AG09319 (cell line): ENCODE measurements at regions not wholly inside any gene's neighbourhood (a gene's known extent, or its start where the extent isn't known, plus 50 kb on each side); places are given as distances from the start of the nearest gene placed in this dataset.

Experiments
- DNase-seq: peaks from one replicate; pipeline ENCODE4 v3.0.0-alpha.2; 2010; ENCODE audit warnings: low read depth; ENCODE audit errors: extremely low read depth
- TF ChIP-seq, protein P1 (sequence below): IDR thresholded peaks from 2 replicates; pipeline ENCODE4 v1.5.1; 2011; ENCODE audit warnings: low read depth, mild to moderate bottlenecking, inconsistent platforms, low read length, moderate library complexity

DNA sequence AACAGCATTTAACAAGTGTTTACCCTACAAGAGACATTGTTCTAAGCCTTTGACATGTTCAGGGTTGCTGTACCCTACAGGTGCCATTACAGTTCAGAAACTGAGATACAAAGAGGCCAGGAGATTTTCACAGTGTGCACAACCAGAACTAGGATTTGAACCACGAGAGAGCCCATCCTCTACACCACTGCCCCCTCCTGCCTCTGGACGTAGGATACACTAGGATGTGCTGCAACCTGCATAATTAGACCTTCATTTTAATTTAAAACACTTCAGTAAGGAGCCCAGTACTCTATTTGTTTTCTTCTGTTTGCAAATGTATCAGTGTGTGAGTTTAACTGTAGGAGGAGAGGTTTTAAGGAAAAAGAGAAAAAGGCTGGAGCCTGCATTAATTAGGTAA is 123.1 kb upstream of the RARB start:
- TF ChIP-seq, protein P1, sequence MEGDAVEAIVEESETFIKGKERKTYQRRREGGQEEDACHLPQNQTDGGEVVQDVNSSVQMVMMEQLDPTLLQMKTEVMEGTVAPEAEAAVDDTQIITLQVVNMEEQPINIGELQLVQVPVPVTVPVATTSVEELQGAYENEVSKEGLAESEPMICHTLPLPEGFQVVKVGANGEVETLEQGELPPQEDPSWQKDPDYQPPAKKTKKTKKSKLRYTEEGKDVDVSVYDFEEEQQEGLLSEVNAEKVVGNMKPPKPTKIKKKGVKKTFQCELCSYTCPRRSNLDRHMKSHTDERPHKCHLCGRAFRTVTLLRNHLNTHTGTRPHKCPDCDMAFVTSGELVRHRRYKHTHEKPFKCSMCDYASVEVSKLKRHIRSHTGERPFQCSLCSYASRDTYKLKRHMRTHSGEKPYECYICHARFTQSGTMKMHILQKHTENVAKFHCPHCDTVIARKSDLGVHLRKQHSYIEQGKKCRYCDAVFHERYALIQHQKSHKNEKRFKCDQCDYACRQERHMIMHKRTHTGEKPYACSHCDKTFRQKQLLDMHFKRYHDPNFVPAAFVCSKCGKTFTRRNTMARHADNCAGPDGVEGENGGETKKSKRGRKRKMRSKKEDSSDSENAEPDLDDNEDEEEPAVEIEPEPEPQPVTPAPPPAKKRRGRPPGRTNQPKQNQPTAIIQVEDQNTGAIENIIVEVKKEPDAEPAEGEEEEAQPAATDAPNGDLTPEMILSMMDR = no peak
- no peak for DNase-seq

DNA sequence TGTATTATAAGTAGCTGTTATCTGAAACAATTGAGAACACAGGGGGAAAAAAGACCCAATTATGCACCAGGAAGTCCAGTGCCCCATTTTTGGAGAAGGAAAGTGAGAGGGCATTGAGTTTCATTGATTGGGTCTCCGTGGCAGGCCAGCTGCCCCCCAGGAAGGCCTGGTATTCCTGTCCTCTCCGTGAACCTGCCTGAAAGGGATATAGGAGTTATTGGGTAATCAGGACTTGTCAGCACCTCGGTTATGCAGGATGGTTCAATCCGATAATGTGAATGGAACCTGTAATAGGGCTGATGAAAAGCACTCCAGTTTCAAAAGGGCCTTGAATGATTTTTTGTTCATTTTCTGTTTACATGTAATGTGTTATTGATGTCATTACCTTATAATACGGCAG is 122.0 kb upstream of the RARB start:
- DNase-seq = no peak

DNA sequence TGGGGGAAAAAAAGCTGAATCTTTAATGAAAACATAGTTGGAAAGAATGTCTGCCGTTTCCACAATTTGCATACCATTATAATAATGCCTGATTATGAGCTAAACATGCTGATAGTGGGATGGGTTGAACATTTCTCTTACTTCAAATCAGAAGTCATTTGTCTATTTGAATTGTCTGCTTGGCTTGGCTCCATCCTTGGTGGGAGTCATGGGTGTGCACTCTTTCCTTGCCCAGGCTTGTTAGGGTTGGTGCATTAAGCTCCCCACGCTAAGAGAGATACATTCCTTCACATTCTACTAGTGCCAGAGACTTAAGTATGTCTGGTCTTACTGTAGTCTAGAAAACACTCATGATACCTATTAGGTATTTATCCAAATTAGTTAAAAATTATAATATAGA is 121.4 kb upstream of the RARB start:
- TF ChIP-seq, protein P1 = no peak
- no peak for DNase-seq

More for the DNA sequence above, 122.0 kb upstream of the RARB start:
- TF ChIP-seq, protein P1 = no peak

DNA sequence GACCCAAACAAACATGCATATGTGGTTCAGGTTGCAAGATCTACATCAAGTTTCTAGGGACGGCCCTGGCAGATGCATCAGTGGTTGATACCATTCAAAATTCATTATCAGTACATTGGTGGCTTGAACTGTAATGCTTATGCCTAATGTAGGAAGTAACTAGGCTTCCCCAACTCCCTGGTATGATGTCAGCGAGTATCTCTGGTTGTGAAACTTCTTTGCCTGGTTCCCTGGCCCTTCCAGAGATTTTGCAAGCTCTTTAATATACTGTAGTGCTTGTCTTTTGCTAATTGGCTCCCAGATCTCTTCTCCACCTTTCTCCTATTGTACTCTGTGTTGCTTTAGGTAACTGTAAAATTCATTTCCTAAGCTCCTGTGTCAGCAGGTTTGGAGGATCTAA is 114.8 kb upstream of the RARB start:
- TF ChIP-seq, protein P1 = no peak
- DNase-seq = no peak

DNA sequence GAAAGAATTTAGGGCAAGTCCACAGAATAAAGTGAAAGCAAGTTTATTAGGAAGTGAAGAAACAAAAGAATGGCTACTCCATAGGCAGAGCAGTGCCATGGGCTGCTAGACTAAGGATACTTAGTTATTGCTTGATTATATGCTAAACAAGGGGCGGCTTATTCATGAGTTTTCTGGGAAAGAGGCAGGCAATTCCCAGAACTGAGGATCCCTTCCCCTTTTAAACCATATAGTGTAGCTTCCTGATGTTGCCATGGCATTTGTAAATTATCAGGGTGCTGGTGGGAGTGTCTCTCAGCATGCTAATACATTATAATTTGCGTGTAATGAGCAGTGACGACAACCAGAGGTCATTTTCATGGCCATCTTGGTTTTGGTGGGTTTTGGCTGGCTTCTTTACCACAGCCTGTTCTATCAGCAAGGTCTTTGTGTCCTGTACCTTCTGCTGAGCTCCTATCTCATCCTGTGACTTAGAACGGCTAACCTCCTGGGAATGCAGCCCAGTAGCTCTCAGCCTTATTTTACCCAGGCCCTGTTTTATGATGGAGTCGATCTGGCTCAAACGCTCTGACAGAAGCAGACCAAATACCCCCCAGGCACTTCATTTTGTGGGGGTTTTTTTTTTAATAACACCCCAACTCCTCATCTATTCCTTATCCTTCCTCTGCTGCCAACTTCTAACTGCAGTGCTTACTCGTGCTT is 103.0 kb upstream of the RARB start:
- no peak for DNase-seq
- TF ChIP-seq, protein P1 = no peak

DNA sequence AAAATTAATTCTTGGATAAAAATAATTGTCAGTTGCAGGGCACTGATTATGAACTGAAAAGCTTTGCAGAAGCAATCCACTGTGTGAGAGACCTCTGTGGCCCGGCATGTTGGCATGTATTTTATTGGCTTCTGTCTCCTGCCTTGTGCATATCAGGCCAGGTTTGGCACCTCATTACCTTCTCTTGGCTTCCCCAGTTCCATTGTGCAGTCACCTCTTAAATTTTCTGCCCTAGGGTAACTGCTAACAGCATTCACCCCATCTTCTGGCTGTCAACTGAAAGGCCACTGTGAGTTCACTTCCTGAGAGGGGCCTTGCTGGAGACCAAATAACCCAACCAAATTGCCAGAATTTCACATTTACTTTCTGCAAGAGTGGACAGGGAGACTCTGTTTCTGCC is 92.7 kb upstream of the RARB start:
- TF ChIP-seq, protein P1 = no peak

DNA sequence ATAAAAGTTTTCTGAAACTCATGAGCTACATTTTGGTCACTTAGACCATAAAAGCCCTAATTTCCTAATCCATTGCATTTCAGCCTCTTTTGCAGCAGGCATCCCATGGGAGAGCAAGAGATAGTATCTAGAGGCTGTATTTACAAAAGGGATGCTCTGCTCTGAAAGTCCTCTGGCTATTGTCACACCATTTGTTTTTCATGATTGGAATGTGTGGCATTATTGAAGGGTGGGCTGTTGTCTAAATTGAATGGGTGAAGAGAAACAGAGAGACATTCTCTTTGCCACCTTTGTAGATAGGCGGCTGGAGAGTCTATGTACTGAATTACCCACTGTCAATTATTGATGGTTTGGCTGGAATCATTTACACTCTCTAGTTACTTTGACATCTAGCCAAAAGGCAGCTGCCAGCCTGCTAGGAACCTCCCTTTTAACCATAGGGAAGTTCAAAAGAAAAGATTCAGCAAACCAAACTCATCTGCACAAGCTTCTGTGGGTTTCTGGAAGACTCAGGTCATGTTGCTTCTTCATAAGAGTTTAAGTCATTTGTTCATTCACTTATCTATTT is 89.8 kb upstream of the RARB start:
- no peak for DNase-seq
- TF ChIP-seq, protein P1 = no peak

More for the DNA sequence above, 92.7 kb upstream of the RARB start:
- no peak for DNase-seq
